Uterus (tissue), 2 donors: ENCODE measurements at regions not wholly inside any gene's neighbourhood (a gene's known extent, or its start where the extent isn't known, plus 50 kb on each side); places are given as distances from the start of the nearest gene placed in this dataset.

ENCODE experiments used
- POLR2A ChIP-seq, 2 donors: fragments of 450-650 bp; IDR thresholded peaks; one replicate each; pipeline ENCODE4 v1.6.1; 2016; ENCODE audit warnings: antibody characterized with exemption in 2 of 2, mild to moderate bottlenecking in 1 of 2, moderate library complexity in 1 of 2
- TF ChIP-seq, protein P1 (sequence below), 4 experiments: fragments of 200-600 bp in 2 of 4; fragments of 450-650 bp in 2 of 4; sonication (generic) in 2 of 4; IDR thresholded peaks; one replicate each; pipeline ENCODE4 v1.5.1; 2016 to 2019; ENCODE audit warnings: antibody characterized with exemption in 4 of 4, mild to moderate bottlenecking in 2 of 4, moderate library complexity in 1 of 4

- TF ChIP-seq, protein P1, sequence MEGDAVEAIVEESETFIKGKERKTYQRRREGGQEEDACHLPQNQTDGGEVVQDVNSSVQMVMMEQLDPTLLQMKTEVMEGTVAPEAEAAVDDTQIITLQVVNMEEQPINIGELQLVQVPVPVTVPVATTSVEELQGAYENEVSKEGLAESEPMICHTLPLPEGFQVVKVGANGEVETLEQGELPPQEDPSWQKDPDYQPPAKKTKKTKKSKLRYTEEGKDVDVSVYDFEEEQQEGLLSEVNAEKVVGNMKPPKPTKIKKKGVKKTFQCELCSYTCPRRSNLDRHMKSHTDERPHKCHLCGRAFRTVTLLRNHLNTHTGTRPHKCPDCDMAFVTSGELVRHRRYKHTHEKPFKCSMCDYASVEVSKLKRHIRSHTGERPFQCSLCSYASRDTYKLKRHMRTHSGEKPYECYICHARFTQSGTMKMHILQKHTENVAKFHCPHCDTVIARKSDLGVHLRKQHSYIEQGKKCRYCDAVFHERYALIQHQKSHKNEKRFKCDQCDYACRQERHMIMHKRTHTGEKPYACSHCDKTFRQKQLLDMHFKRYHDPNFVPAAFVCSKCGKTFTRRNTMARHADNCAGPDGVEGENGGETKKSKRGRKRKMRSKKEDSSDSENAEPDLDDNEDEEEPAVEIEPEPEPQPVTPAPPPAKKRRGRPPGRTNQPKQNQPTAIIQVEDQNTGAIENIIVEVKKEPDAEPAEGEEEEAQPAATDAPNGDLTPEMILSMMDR (IDR thresholded peaks at IDR 0.05) = no peak
- no peak for TF ChIP-seq POLR2A (IDR thresholded peaks at IDR 0.05)
These were observed 105.0 kb downstream of the FAT3 start for GRCh38 chr11:92329646-92330045.
